ENCODE measurements at regions not wholly inside any gene's neighbourhood (a gene's known extent, or its start where the extent isn't known, plus 50 kb on each side); places are given as distances from the start of the nearest gene placed in this dataset.
"Not testable (repeated sequence)": the region's sequence is repeated elsewhere in the genome, so short reads cannot be mapped to it uniquely, and the experiment has no call there.

DNA sequence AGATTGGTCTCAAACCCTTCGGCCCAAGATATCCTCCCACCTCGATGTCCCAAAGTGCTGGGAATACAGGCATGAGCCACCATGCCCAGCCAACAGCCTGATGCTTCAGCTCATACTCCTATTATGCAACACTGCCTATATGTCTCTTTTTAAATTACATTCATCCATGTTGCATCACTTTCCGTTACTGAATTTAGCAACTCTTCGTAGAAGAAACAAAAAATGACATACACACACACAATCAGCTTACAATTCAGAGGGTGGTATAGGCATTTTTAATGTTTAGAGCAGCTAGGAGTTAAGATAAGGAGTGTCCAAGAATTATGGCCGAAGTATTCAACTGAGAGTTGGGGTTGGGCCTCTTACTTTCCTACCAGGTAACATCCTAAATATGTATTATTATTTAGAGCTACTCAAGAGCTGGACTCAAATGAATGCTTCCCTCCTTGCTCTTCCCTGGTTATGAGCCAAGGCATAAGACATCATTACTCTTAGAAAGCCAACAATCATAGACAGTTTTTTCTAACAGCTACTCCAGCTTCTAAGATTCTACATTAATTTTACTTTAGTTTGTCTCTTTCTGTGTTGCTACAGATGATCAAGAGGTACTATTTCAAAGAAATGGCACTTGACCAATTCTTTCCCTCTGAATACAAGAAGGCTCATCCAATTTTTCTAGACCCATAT is 62.0 kb upstream of the BMP5 start:
- no TSS peak for BruUV-seq (replicated peaks)
- Histone ChIP-seq H3K27ac (ENCODE audit: low read length) (no peak overlapping the region), H3K9me2 (replicated peaks; ENCODE audit: low read length) (no peaks in the 10 kb centered on the region), H3K27me3 (ENCODE audit: low read length) (no peaks in the 10 kb centered on the region), H4K20me1 (ENCODE audit: low read length) (no peaks in the 10 kb centered on the region), H3F3A (ENCODE audit: low read length, unreplicated experiment) (no peaks in the 10 kb centered on the region), H3K36me3 (ENCODE audit: low read depth, low read length) (no peaks in the 10 kb centered on the region), H3K9me3 (ENCODE audit: low read length) (no peaks in the 10 kb centered on the region), H3K9ac (ENCODE audit: low read length) (no peak overlapping the region), H3K79me2 (ENCODE audit: low read length) (no peaks in the 10 kb centered on the region), H3K4me3 (ENCODE audit: low read length) (no peak overlapping the region), H3K4me2 (ENCODE audit: low read length) (no peak overlapping the region), H2AFZ (ENCODE audit: low read length) (no peak overlapping the region), H3K4me1 (ENCODE audit: insufficient read depth, low read length) (no peaks in the 10 kb centered on the region)
- CTCF ChIA-PET: interaction anchor here (0.5 kb wide), 1 partner anchor 12 kb away, joined by 3 read pairs; no protein-coding TSS in a partner anchor
- POLR2A ChIA-PET (ENCODE audit: unreplicated experiment): interaction anchor here (0.6 kb wide), 1 partner anchor 513 kb away, joined by 3 read pairs; no protein-coding TSS in a partner anchor
- ATAC-seq: no peak
- intact Hi-C loops (cut with micrococcal nuclease): no loop called here
- TF ChIP-seq EZH2phosphoT487 (IDR thresholded peaks at IDR 0.05; ENCODE audit: borderline replicate concordance, low read length) (no peak), EZH2 (IDR thresholded peaks at IDR 0.05; ENCODE audit: low read length, unreplicated experiment) (no peak)
- TF ChIP-seq, protein P1, sequence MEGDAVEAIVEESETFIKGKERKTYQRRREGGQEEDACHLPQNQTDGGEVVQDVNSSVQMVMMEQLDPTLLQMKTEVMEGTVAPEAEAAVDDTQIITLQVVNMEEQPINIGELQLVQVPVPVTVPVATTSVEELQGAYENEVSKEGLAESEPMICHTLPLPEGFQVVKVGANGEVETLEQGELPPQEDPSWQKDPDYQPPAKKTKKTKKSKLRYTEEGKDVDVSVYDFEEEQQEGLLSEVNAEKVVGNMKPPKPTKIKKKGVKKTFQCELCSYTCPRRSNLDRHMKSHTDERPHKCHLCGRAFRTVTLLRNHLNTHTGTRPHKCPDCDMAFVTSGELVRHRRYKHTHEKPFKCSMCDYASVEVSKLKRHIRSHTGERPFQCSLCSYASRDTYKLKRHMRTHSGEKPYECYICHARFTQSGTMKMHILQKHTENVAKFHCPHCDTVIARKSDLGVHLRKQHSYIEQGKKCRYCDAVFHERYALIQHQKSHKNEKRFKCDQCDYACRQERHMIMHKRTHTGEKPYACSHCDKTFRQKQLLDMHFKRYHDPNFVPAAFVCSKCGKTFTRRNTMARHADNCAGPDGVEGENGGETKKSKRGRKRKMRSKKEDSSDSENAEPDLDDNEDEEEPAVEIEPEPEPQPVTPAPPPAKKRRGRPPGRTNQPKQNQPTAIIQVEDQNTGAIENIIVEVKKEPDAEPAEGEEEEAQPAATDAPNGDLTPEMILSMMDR (conservative IDR thresholded peaks at IDR 0.05; ENCODE audit: low read depth, low read length): no peak
- no peak for DNase-seq

DNA sequence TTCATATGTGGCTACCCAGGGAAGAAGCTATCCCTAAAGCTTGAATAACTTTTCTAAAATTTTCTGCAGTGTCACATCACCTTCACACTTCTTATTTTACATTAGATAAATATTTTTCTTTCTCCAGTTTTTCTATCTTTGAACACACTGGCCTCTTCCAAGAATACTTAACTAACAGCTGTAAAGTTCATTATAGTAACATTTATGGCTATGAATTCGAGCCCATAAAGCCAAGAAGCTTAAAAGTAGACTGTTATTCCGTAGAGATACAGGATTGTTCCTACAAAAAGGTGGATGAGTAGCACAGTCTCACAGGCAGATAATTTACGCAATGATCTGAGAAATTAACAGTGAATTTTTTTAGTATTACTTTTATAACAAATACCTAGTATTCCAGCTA is 55.7 kb upstream of the BMP5 start:
- Histone ChIP-seq H3K4me3 (ENCODE audit: low read length) (no peak overlapping the region), H3F3A (ENCODE audit: low read length, unreplicated experiment) (no peaks in the 10 kb centered on the region), H3K4me2 (ENCODE audit: low read length) (no peak overlapping the region), H3K79me2 (ENCODE audit: low read length) (no peaks in the 10 kb centered on the region), H4K20me1 (ENCODE audit: low read length) (no peaks in the 10 kb centered on the region), H3K27ac (ENCODE audit: low read length) (no peak overlapping the region), H3K27me3 (ENCODE audit: low read length) (no peaks in the 10 kb centered on the region), H3K9me3 (ENCODE audit: low read length) (no peaks in the 10 kb centered on the region), H3K9me2 (replicated peaks; ENCODE audit: low read length) (no peaks in the 10 kb centered on the region), H3K9ac (ENCODE audit: low read length) (no peak overlapping the region), H3K36me3 (ENCODE audit: low read depth, low read length) (no peaks in the 10 kb centered on the region), H2AFZ (ENCODE audit: low read length) (no peak overlapping the region), H3K4me1 (ENCODE audit: insufficient read depth, low read length) (no peaks in the 10 kb centered on the region)
- TF ChIP-seq EZH2 (IDR thresholded peaks at IDR 0.05; ENCODE audit: low read length, unreplicated experiment) (no peak), EZH2phosphoT487 (IDR thresholded peaks at IDR 0.05; ENCODE audit: borderline replicate concordance, low read length) (no peak)
- TF ChIP-seq, protein P1 (conservative IDR thresholded peaks at IDR 0.05; ENCODE audit: low read depth, low read length): no peak
- ChIA-PET CTCF (no interaction called here), POLR2A (ENCODE audit: unreplicated experiment) (no interaction called here)
- intact Hi-C loops (cut with micrococcal nuclease): no loop called here
- DNase-seq (no peak), ATAC-seq (no peak)
- BruUV-seq (replicated peaks): no TSS peak

DNA sequence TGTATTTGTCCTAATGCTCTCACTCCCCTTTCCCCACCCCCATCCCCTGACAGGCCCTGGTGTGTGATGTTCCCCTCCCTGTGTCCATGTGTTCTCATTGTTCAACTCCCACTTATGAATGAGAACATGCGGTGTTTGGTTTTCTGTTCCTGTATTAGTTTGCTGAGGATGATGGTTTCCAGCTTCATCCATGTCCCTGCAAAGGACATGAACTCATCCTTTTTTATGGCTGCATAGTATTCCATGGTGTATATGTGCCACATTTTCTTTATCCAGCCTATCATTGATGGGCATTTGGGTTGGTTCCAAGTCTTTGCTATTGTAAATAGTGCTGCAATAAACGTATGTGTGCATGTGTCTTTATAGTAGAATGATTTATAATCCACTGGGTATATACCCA is 52.3 kb upstream of the BMP5 start:
- H4K20me1 ChIP-seq (ENCODE audit: low read length); POLR2A ChIA-PET (ENCODE audit: unreplicated experiment); BruUV-seq (replicated peaks); H3K4me3 ChIP-seq (ENCODE audit: low read length); H3K9ac ChIP-seq (ENCODE audit: low read length); intact Hi-C loops (cut with micrococcal nuclease); H3F3A ChIP-seq (ENCODE audit: low read length, unreplicated experiment); ATAC-seq; H3K27me3 ChIP-seq (ENCODE audit: low read length); H3K9me2 ChIP-seq (replicated peaks; ENCODE audit: low read length); CTCF ChIA-PET; DNase-seq; H3K27ac ChIP-seq (ENCODE audit: low read length); H3K4me2 ChIP-seq (ENCODE audit: low read length); H3K9me3 ChIP-seq (ENCODE audit: low read length); H2AFZ ChIP-seq (ENCODE audit: low read length); H3K36me3 ChIP-seq (ENCODE audit: low read depth, low read length); H3K79me2 ChIP-seq (ENCODE audit: low read length): not testable (repeated sequence)
- peaks cover 12% of the 10 kb centered on the region for H3K4me1 ChIP-seq (ENCODE audit: insufficient read depth, low read length)
